ENCODE measurements at regions not wholly inside any gene's neighbourhood (a gene's known extent, or its start where the extent isn't known, plus 50 kb on each side); places are given as distances from the start of the nearest gene placed in this dataset.

GRCh38 chr21:14762734-14763694 lies 216.9 kb upstream of the SAMSN1 start:
- Histone ChIP-seq H3K79me2 (ENCODE audit: low read length) (no peaks in the 10 kb centered on the region), H3K9me3 (ENCODE audit: low read length) (no peaks in the 10 kb centered on the region; the same call in 1 of the 2 replicates), H3K27ac (ENCODE audit: low read length) (no peak overlapping the region), H2AFZ (ENCODE audit: low read length) (peak overlapping the region; percentile 52), H3K4me3 (ENCODE audit: low read length) (no peak overlapping the region), H3K9me2 (replicated peaks; ENCODE audit: low read length) (no peaks in the 10 kb centered on the region), H3K36me3 (ENCODE audit: low read depth, low read length) (no peaks in the 10 kb centered on the region), H3K4me1 (ENCODE audit: insufficient read depth, low read length) (peaks cover 4% of the 10 kb centered on the region; the same call in 1 of the 2 replicates), H3K9ac (ENCODE audit: low read length) (no peak overlapping the region), H3F3A (ENCODE audit: low read length, unreplicated experiment) (no peaks in the 10 kb centered on the region), H3K4me2 (ENCODE audit: low read length) (peak overlapping the region; percentile 35), H4K20me1 (ENCODE audit: low read length) (no peaks in the 10 kb centered on the region), H3K27me3 (ENCODE audit: low read length) (no peaks in the 10 kb centered on the region)
- peak; percentile 24; the same call in 1 of the 2 replicates for ATAC-seq
- TF ChIP-seq EZH2phosphoT487 (IDR thresholded peaks at IDR 0.05; ENCODE audit: borderline replicate concordance, low read length) (no peak), CTCF (conservative IDR thresholded peaks at IDR 0.05; ENCODE audit: low read depth, low read length) (no peak), EZH2 (IDR thresholded peaks at IDR 0.05; ENCODE audit: low read length, unreplicated experiment) (no peak)
- ChIA-PET CTCF (no interaction called here), POLR2A (ENCODE audit: unreplicated experiment) (no interaction called here)
- no TSS peak for BruUV-seq (replicated peaks)
- intact Hi-C loops (cut with micrococcal nuclease) = no loop called here
- DNase-seq = no peak

GRCh38 chr21:14762327-14762726 lies 216.2 kb upstream of the SAMSN1 start:
- ATAC-seq (no peak), DNase-seq (no peak)
- Histone ChIP-seq H3K36me3 (ENCODE audit: low read depth, low read length) (no peaks in the 10 kb centered on the region), H3K4me2 (ENCODE audit: low read length) (no peak overlapping the region), H3K9me3 (ENCODE audit: low read length) (no peaks in the 10 kb centered on the region; the same call in 1 of the 2 replicates), H3K79me2 (ENCODE audit: low read length) (no peaks in the 10 kb centered on the region), H3K9ac (ENCODE audit: low read length) (no peak overlapping the region), H3K27ac (ENCODE audit: low read length) (no peak overlapping the region), H4K20me1 (ENCODE audit: low read length) (no peaks in the 10 kb centered on the region), H3K4me3 (ENCODE audit: low read length) (no peak overlapping the region), H3K4me1 (ENCODE audit: insufficient read depth, low read length) (no peaks in the 10 kb centered on the region), H3K27me3 (ENCODE audit: low read length) (no peaks in the 10 kb centered on the region), H3F3A (ENCODE audit: low read length, unreplicated experiment) (no peaks in the 10 kb centered on the region), H2AFZ (ENCODE audit: low read length) (no peak overlapping the region), H3K9me2 (replicated peaks; ENCODE audit: low read length) (no peaks in the 10 kb centered on the region)
- CTCF ChIA-PET = no interaction called here
- intact Hi-C loops (cut with micrococcal nuclease) = no loop called here
- TF ChIP-seq EZH2 (IDR thresholded peaks at IDR 0.05; ENCODE audit: low read length, unreplicated experiment) (no peak), CTCF (conservative IDR thresholded peaks at IDR 0.05; ENCODE audit: low read depth, low read length) (no peak), EZH2phosphoT487 (IDR thresholded peaks at IDR 0.05; ENCODE audit: borderline replicate concordance, low read length) (no peak)
- no TSS peak for BruUV-seq (replicated peaks)
- POLR2A ChIA-PET (ENCODE audit: unreplicated experiment) = no interaction called here

- Histone ChIP-seq H3K27me3 (ENCODE audit: low read length) (no peaks in the 10 kb centered on the region), H3K9ac (ENCODE audit: low read length) (no peak overlapping the region), H3K4me1 (ENCODE audit: insufficient read depth, low read length) (no peaks in the 10 kb centered on the region), H3K27ac (ENCODE audit: low read length) (no peak overlapping the region), H3K4me2 (ENCODE audit: low read length) (no peak overlapping the region), H3F3A (ENCODE audit: low read length, unreplicated experiment) (no peaks in the 10 kb centered on the region), H3K36me3 (ENCODE audit: low read depth, low read length) (no peaks in the 10 kb centered on the region), H2AFZ (ENCODE audit: low read length) (no peak overlapping the region), H3K79me2 (ENCODE audit: low read length) (no peaks in the 10 kb centered on the region), H4K20me1 (ENCODE audit: low read length) (no peaks in the 10 kb centered on the region), H3K9me3 (ENCODE audit: low read length) (no peaks in the 10 kb centered on the region; the same call in 1 of the 2 replicates), H3K4me3 (ENCODE audit: low read length) (no peak overlapping the region), H3K9me2 (replicated peaks; ENCODE audit: low read length) (no peaks in the 10 kb centered on the region)
- BruUV-seq (replicated peaks) = no TSS peak
- DNase-seq = no peak
- no peak for ATAC-seq
- ChIA-PET CTCF (no interaction called here), POLR2A (ENCODE audit: unreplicated experiment) (no interaction called here)
- TF ChIP-seq CTCF (conservative IDR thresholded peaks at IDR 0.05; ENCODE audit: low read depth, low read length) (no peak), EZH2 (IDR thresholded peaks at IDR 0.05; ENCODE audit: low read length, unreplicated experiment) (no peak), EZH2phosphoT487 (IDR thresholded peaks at IDR 0.05; ENCODE audit: borderline replicate concordance, low read length) (no peak)
- intact Hi-C loops (cut with micrococcal nuclease) = no loop called here
Measured at GRCh38 chr21:14759285-14759684, 213.2 kb upstream of the SAMSN1 start.
